ENCODE measurements at regions not wholly inside any gene's neighbourhood (a gene's known extent, or its start where the extent isn't known, plus 50 kb on each side); places are given as distances from the start of the nearest gene placed in this dataset.

- H3K4me3 ChIP-seq (ENCODE audit: low read depth, low read length), result no peak overlapping the region
- TF ChIP-seq, protein P1, sequence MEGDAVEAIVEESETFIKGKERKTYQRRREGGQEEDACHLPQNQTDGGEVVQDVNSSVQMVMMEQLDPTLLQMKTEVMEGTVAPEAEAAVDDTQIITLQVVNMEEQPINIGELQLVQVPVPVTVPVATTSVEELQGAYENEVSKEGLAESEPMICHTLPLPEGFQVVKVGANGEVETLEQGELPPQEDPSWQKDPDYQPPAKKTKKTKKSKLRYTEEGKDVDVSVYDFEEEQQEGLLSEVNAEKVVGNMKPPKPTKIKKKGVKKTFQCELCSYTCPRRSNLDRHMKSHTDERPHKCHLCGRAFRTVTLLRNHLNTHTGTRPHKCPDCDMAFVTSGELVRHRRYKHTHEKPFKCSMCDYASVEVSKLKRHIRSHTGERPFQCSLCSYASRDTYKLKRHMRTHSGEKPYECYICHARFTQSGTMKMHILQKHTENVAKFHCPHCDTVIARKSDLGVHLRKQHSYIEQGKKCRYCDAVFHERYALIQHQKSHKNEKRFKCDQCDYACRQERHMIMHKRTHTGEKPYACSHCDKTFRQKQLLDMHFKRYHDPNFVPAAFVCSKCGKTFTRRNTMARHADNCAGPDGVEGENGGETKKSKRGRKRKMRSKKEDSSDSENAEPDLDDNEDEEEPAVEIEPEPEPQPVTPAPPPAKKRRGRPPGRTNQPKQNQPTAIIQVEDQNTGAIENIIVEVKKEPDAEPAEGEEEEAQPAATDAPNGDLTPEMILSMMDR (IDR thresholded peaks at IDR 0.05; ENCODE audit: control insufficient read depth, extremely low read depth, insufficient read depth), result no peak
- no peak for DNase-seq (ENCODE audit: low read depth)
These were observed 207.5 kb upstream of the ADGRB3 start for GRCh38 chr6:68427630-68428029.

DNA sequence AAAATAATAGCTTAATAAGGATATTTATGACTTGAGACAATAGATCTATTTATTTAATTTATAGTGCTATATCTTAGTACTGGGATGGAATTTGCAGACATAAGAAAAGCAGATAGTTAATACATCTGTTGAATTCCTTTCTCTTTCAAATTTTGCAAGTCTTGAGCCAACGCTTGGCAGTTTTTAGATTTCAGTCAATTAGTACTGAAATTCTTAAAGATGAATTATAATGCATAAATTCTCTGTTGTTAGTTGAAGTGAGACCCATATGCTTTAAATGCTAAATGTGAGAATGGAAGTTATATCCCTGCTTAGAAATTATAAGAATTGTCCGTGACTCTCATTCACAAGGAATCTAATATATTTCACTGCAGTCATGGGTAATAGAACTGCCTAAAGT, 225.1 kb upstream of the ADGRB3 start:
- no peak for DNase-seq (ENCODE audit: low read depth)
- TF ChIP-seq, protein P1 (IDR thresholded peaks at IDR 0.05; ENCODE audit: control insufficient read depth, extremely low read depth, insufficient read depth), result no peak
- no peak overlapping the region for H3K4me3 ChIP-seq (ENCODE audit: low read depth, low read length)

- no peak for DNase-seq (ENCODE audit: low read depth)
These were observed 234.7 kb upstream of the ADGRB3 start for GRCh38 chr6:68400396-68400795.

DNA sequence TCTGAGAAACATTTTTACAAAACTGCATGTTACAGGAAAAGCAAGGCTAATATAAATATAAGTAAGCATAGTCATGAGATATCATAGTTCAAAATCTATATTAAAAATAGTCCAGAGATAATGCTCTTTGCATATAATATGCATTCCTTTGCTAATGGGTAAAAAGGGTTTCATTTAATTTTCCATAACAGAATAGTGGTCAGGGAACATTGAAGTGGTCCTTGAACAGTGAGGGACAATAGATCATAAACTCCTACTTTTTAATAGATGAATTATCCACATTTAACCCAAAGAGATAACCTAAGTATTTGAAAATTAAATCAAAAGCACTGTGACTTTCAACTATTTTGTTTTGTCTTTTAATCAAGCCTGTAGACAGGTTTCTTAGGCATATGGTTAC, 243.1 kb upstream of the ADGRB3 start:
- TF ChIP-seq, protein P1 (IDR thresholded peaks at IDR 0.05; ENCODE audit: control insufficient read depth, extremely low read depth, insufficient read depth), result no peak
- no peak overlapping the region for H3K4me3 ChIP-seq (ENCODE audit: low read depth, low read length)
- no peak for DNase-seq (ENCODE audit: low read depth)

More at GRCh38 chr6:68400396-68400795, 234.7 kb upstream of the ADGRB3 start:
- TF ChIP-seq, protein P1 (IDR thresholded peaks at IDR 0.05; ENCODE audit: control insufficient read depth, extremely low read depth, insufficient read depth), result 0 out of 2 replicates have a peak, but pooled peaks have one; percentile 1
- no peak overlapping the region for H3K4me3 ChIP-seq (ENCODE audit: low read depth, low read length)

GRCh38 chr6:68372991-68373390, 262.1 kb upstream of the ADGRB3 start:
- TF ChIP-seq, protein P1 (IDR thresholded peaks at IDR 0.05; ENCODE audit: control insufficient read depth, extremely low read depth, insufficient read depth), result no peak
- no peak for DNase-seq (ENCODE audit: low read depth)
- H3K4me3 ChIP-seq (ENCODE audit: low read depth, low read length), result no peak overlapping the region

GRCh38 chr6:68368845-68369244, 266.2 kb upstream of the ADGRB3 start:
- no peak for DNase-seq (ENCODE audit: low read depth)
- TF ChIP-seq, protein P1 (IDR thresholded peaks at IDR 0.05; ENCODE audit: control insufficient read depth, extremely low read depth, insufficient read depth), result no peak
- H3K4me3 ChIP-seq (ENCODE audit: low read depth, low read length), result no peak overlapping the region

DNA sequence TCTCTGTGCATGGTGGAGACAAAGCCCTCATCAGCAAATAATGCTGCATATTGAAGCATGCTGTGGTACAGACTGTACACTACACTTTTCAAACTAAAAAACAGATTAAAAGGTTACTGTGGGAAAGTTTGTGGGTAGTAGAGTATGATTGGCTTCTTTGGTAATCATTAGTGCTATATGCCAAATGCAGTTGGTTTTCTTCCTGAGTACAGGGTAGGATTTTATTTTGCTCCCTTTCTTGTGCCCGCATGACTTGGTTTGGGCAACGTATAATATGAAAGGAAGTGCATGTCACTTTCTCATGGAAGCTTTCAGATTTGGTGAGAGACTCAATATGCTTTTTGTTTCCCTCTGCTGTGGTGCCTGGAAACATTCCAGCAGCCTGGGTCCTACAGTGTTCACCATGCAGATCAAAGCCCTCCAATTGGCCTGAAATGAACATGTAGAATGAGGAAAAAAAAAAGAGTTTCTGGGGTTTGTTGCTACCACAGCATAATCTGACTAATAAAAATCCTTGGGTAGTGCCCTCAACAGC, 270.7 kb upstream of the ADGRB3 start:
- no peak for DNase-seq (ENCODE audit: low read depth)
- TF ChIP-seq, protein P1 (IDR thresholded peaks at IDR 0.05; ENCODE audit: control insufficient read depth, extremely low read depth, insufficient read depth), result no peak

More for the DNA sequence above, 270.7 kb upstream of the ADGRB3 start:
- no peak overlapping the region for H3K4me3 ChIP-seq (ENCODE audit: low read depth, low read length)

All from LNCaP clone FGC (cell line).